ENCODE measurements at regions not wholly inside any gene's neighbourhood (a gene's known extent, or its start where the extent isn't known, plus 50 kb on each side); places are given as distances from the start of the nearest gene placed in this dataset.

- DNase-seq (ENCODE audit: low read depth): no peak
Measured at GRCh38 chrX:6472652-6473342, 62.1 kb downstream of the VCX3A start.

DNA sequence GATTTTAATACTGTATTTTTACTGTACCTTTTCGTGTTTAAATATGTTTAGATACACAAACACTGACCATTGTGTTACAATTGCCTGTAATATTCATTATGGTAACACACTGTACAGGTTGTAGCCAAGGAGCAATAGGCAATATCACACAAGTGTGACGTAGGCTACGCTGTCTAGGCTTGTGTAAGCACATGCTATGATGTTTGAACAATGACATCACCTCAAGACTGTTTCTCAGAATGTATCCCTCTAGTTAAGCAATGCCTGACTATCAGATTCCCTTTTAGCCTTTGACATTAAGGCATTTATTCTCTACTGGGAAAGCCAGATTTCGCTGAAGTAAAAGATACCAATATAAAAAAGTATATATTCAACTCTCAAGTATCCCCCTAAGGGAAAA is 66.2 kb downstream of the VCX3A start:
- no peak for DNase-seq (ENCODE audit: low read depth)

GRCh38 chrX:6465756-6466155 is 69.2 kb downstream of the VCX3A start:
- no peak for DNase-seq (ENCODE audit: low read depth)

GRCh38 chrX:6464726-6465125 is 70.2 kb downstream of the VCX3A start:
- no peak for DNase-seq (ENCODE audit: low read depth)

DNA sequence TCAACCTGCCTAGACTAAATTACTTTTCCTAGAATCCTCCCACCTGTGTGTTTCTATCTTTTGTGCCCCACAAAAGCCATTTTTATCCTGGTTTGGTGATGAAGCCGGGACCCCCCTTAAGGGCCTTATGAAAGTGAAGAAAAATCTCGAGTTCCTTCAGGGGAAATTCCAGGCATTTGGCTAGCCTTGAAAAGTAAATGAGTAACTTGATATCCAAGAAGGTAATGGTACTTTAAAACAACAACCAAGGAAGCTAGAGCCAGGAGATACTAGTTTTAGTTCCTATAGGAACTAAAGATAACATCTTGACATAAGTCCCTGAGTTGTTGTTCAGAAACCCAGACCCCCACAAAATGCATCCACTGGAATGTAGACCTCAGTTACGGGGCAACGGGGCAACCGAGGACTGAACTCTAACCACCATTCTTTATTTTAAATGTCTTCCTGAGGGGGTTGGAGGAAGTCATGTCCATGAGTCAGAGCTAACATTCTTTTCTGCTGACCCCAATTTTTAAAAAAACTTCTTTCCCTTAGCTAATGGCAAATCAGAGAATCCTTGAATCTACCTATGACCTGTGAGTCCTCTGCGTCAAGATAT is 73.9 kb downstream of the VCX3A start:
- peak; percentile 7 for DNase-seq (ENCODE audit: low read depth)

DNA sequence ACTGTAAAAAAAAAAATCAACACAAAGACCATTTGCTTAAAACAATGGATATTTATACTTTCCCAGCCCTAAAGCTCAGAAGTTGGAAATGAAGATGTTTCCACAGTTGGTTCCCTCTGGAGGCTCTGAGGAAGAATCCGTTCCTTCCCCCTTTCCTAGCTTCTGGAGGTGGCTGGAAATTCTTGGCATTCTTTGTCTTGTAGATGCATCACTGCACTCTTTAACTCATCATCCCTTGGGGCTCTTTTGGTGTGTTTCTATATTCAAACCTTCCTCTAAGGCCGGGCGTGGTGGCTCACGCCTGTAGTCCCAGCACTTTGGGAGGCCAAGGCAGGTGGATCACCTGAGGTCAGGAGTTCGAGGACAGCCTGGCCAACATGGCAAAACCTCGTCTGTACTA is 78.7 kb downstream of the VCX3A start:
- no peak for DNase-seq (ENCODE audit: low read depth)

- DNase-seq (ENCODE audit: low read depth): no peak
Measured at GRCh38 chrX:6449946-6450345, 85.0 kb downstream of the VCX3A start.

DNA sequence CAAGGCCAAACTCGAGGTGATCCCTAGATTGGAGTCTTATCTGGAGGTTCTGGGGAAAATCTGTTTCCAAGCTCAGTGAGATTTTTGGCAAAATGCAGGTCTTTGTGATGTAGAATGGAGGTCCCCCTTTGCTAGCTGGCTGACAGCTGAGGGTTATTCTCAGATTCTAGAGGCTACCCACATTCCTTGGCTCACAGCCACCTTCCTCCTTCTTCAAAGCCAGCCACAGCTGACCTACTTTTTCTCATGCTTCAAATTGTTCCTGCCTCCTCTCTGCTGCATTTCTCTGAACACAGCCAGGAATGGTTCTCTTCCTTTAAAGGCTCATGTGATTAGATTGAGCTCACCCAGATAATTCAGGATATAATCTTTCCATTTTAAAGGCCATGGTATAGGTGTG is 86.9 kb downstream of the VCX3A start:
- DNase-seq (ENCODE audit: low read depth): no peak

- no peak for DNase-seq (ENCODE audit: low read depth)
Measured at GRCh38 chrX:6446582-6446981, 88.3 kb downstream of the VCX3A start.

- DNase-seq (ENCODE audit: low read depth): no peak
Measured at GRCh38 chrX:6440648-6441047, 94.3 kb downstream of the VCX3A start.

DNA sequence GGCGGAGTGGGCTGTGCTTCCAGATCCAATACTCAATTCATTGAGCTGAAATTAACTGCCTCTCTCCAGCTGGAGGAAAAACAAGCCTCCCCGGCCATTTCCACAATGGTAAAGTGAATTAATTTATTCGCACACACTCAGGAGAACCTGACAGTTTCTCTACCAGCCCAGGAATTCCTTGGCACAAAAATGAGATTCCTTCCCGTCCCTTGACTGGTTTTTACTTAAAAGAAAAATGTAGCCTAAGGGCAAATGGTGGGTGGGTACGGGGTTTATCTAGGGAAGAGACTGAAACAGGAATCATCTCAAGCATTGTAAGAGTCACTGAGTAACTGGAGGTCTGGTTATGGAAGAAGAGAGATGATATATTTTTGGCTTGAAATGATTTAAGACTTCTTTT is 102.7 kb downstream of the VCX3A start:
- no peak for DNase-seq (ENCODE audit: low read depth)

DNA sequence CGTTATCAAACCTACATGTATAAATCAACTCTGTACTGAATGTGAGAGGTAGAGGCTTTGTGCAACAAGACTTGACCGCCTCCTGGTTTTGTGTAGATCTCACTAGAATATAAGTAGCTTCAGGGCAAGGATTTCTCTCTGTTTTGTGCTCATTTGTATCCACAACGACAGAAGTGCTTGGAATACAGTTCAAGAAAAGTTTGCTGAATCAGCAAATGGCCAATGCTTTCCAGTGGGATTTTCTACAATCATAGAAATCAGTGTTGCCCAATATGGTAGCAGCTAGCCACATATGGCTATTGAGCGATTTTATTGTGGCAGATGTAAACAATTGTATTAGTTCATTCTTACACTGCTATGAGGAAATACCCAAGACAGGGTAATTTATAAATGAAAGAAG is 127.4 kb downstream of the VCX3A start:
- no peak for DNase-seq (ENCODE audit: low read depth)

- DNase-seq (ENCODE audit: low read depth): no peak
Measured at GRCh38 chrX:6386837-6387236, 148.1 kb downstream of the VCX3A start.

- no peak for DNase-seq (ENCODE audit: low read depth)
Measured at GRCh38 chrX:6384921-6385320, 150.0 kb downstream of the VCX3A start.

DNA sequence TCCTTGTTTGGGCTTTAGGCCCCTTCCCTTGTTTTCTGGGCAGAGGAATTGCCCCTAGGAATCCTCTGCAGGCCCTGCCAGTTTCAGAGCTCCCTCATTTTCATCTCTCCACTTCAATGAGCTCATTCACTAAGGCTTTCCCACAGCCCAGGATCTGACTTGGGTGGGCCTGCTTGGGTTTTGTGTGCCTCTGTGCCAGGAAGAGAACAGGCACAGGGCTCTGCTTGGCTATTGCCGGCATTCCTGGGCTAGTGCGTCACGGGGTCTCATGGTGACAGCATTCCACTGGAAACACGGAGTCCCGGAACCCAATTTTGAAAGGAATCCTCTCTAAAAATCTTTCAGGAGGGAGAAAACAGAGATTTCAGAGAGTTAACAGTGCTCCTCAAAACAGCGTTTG is 150.5 kb downstream of the VCX3A start:
- DNase-seq (ENCODE audit: low read depth): no peak

- no peak for DNase-seq (ENCODE audit: low read depth)
Measured at GRCh38 chrX:6383917-6384316, 151.0 kb downstream of the VCX3A start.

- DNase-seq (ENCODE audit: low read depth): no peak
Measured at GRCh38 chrX:6383488-6383887, 151.4 kb downstream of the VCX3A start.

DNA sequence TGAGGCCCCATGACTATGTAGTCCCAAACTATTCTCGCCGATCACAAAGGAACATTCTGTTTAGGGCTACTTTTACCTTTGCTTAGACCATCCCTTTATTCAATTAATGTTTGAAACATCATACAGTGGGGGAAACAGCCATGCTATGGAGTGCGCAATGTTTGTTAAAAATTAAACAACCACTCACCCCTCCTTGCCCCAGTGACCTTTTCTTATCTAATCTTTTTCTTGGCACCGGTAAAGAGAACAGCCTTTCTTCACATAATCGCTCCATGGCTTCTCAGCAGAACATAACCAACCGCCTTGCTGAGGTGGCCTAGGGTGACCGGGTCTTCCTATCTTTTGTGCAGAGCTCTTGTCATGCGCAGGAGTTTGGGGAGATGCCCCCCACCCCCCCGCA is 152.6 kb downstream of the VCX3A start:
- DNase-seq (ENCODE audit: low read depth): no peak

GRCh38 chrX:6377103-6377764 is 148.6 kb upstream of the NLGN4X start:
- no peak for DNase-seq (ENCODE audit: low read depth)

- no peak for DNase-seq (ENCODE audit: low read depth)
Measured at GRCh38 chrX:6374556-6374955, 145.9 kb upstream of the NLGN4X start.

DNA sequence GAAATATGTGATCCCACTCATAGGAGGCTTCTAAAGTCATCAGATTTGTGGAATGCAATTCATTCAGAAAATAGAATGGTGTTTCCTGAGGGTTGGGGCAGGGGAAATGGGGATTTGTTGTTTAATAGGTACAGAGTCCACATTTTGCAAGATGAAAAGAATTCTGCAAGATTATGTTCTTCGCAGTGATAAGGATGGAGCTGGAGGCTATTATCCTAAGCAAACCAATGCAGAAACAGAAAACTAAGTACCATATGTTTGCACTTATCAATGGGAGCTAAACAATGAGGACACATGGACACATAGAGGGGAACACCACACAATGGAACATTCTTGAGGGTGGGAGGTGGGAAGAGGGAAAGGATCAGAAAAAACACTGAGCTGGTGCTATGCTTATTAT is 144.3 kb upstream of the NLGN4X start:
- DNase-seq (ENCODE audit: low read depth): no peak

DNA sequence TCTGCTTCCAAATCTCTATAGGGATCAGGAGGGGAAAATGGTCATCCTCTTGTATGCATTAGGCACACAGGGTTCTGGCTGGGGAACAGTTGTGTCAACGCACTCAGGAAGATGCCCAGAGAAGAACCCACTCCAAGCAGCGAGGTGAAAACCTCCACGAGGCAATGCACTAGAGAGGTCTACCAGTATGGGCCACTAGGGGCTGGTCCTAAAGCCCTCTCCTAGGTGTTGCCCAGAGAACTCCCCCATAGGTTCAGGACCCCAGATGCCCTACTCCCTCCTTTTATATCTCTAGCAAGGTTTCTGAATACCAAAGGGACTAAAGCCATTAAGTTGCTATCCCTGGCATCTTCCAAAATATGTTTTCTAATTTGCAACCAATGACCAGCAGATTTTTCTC is 142.7 kb upstream of the NLGN4X start:
- no peak for DNase-seq (ENCODE audit: low read depth)

DNA sequence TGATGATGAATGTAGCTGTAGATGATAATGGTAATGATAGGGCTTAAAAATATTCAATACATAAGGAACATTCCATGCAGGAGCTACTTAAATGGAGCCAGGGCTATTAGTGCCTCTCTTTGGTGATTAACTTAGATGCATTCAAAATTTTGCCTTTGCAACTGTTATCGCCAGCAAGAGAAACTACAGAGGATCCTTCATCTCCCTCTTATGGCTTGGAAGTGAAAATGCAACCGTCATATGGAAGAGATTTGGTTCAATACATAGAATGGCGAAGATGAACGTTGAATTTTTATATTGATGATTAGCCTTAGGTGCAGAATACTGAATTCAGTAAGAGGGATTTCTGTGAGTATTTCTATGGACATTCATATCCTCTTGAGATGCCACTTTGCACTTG is 134.5 kb upstream of the NLGN4X start:
- no peak for DNase-seq (ENCODE audit: low read depth)
